GM15510 (cell line): ENCODE measurements at regions not wholly inside any gene's neighbourhood (a gene's known extent, or its start where the extent isn't known, plus 50 kb on each side); places are given as distances from the start of the nearest gene placed in this dataset.
A peak's percentile ranks its signal among the peaks of the same experiment; 100 is the strongest.

Experiments used
- POLR2A ChIP-seq: IDR thresholded peaks from 3 replicates; pipeline ENCODE4 v1.6.1; 2011; ENCODE audit warnings: borderline replicate concordance; ENCODE audit not compliant: insufficient read length; ENCODE audit errors: extremely low read depth

GRCh38 chr17:72592242-72592966 lies 471.6 kb downstream of the SOX9 start:
- TF ChIP-seq POLR2A: peak; percentile 60

DNA sequence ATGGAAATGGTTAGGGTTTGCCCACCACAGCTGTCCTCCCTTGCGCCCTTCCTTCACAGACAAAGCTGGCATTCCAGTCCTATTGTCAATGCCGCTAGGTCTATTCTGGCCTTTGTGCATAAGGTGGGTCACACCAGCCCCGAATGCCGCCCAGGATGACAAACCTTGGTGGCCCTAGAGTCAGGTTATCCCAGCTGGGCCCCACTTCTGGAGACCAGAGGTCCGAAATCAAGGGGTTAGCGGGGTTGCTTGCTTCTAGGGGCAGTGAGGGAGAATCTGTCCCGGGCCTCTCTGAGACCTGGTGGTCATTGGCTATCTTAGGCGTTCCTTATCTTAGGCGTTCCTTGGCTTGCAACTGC lies 472.1 kb downstream of the SOX9 start:
- no peak for TF ChIP-seq POLR2A

DNA sequence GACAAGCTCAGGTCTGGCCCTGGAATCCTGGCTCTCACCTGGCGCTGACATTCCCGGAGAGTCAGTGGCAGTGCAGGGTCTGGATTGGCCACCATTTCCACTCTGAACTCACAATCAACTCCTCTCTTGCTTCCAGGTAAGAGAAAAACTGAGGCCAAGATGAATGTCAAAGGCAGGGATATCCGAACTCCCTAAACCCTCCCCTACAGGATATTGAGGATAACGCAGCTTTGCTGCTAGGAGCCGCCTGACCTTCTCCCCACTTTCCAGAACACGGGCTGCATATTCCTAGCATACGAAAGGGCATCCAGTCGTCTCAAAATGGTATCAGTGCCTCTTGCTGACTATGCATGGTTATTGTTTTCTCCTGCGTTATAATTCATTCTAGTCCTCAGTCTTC lies 473.4 kb downstream of the SOX9 start:
- no peak for TF ChIP-seq POLR2A
